ENCODE measurements at regions not wholly inside any gene's neighbourhood (a gene's known extent, or its start where the extent isn't known, plus 50 kb on each side); places are given as distances from the start of the nearest gene placed in this dataset.

DNA sequence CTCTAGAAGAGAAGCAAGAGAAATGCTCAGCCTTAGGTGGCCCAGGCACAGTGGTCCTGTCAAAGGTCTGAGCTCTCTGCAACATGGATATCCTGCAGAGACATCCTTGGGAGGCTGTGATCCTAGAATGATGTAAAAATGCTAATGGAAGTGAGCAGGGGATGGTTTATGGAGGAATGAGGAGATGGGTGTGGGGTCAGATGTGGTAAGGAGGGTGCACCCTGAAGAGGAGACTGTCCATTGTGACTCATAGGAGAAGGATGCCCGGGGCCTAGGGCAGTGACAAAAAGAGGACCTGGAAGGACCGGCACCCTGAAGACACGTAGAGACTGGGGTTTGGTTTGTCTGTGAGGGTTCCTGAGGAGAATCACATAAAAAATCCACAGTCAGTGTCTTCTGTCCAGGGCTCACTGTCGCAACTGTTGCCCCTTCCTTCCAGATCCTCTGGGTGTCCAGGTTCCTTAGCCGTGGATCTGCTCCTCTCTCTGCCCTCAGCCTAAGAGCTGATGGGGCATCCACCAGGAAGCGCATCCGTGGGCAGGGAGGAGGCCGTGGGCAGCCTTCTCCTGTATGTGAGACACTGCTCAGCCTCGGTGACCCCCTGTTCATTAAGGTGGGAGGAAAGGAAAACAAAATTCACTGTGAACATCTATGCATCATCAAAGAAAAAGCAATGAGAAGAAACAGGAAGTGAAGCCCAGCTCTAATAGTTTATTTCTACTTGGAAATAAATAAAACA is 110.7 kb downstream of the VPREB1 start:
- no peak for TF ChIP-seq EZH2 (IDR thresholded peaks at IDR 0.05)
- no peak for TF ChIP-seq FOXP2 (optimal IDR thresholded peaks at IDR 0.05; ENCODE audit: control extremely low read depth, extremely low read length, insufficient read depth)
- TF ChIP-seq POLR2AphosphoS5 (IDR thresholded peaks at IDR 0.05; ENCODE audit: borderline replicate concordance, low read depth, low read length), result no peak

Measured in SK-N-MC (cell line).